GM20000 (cell line): ENCODE measurements at regions not wholly inside any gene's neighbourhood (a gene's known extent, or its start where the extent isn't known, plus 50 kb on each side); places are given as distances from the start of the nearest gene placed in this dataset.

ENCODE experiments used
- DNase-seq: peaks from one replicate; pipeline ENCODE4 v3.0.0; 2012; ENCODE audit warnings: low spot score
- CTCF ChIP-seq: IDR thresholded peaks from 2 replicates; pipeline ENCODE4 v1.5.1; 2012; ENCODE audit warnings: mild to moderate bottlenecking, control low read depth; ENCODE audit errors: extremely low read depth, missing control alignments

DNA sequence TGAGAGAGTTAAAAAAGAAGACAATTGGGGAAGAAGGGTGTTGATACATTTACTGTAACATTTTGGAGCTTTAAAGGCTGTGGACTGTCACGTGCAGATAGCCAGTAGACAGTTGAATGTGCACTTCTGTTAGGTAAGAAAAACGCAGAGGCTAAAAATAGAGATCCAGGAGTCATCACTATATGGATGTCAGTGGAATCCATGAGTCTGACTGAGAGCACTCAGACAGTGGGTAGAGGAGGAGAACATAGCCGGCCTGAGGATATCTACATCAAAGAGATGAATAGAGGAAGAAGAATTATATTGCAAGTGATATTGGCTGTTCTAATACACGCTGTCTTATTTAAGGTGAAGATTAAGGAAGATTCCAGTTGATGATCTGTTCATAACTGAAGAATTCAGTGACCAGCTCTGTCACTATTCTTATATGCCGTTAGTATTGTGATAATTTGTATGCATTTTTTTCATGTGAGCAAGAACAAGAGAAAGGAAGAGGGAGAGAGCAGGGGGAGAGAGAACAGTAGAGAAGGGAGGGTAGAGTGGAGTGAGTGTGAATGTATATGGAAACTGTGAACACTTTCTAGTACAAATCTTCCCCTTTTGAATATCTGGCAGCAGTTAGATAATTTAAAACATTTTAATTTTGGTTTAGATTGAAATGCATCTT, 344.8 kb downstream of the CHRM3 start:
- no peak for TF ChIP-seq CTCF
- no peak for DNase-seq

- no peak for TF ChIP-seq CTCF
- no peak for DNase-seq
Observed at GRCh38 chr1:239732770-239733169, 346.4 kb downstream of the CHRM3 start.

- no peak for TF ChIP-seq CTCF
Observed at GRCh38 chr1:239733995-239734394, 347.6 kb downstream of the CHRM3 start.

DNA sequence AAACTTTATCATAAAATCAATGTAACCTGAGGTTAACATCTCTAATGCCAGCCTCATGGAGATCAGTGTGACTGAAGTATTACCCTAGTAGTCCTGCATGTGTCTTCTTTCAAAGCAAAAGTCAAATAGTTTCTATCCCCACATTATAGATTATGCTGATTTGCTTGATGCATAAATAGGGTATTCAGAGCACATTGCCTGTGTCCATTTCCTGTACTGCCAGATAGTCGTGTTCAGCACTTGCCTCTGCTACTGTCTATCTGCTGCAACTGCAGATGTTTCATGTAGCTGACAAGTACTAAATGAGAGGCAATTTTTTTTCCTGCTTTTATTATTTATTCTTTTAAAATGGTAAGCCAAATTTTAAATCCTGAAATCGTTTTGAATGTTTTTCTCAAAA, 348.7 kb downstream of the CHRM3 start:
- TF ChIP-seq CTCF = no peak
- DNase-seq = no peak

More at GRCh38 chr1:239733995-239734394, 347.6 kb downstream of the CHRM3 start:
- DNase-seq = no peak

- no peak for TF ChIP-seq CTCF
- DNase-seq = no peak
Observed at GRCh38 chr1:239736479-239736878, 350.1 kb downstream of the CHRM3 start.

DNA sequence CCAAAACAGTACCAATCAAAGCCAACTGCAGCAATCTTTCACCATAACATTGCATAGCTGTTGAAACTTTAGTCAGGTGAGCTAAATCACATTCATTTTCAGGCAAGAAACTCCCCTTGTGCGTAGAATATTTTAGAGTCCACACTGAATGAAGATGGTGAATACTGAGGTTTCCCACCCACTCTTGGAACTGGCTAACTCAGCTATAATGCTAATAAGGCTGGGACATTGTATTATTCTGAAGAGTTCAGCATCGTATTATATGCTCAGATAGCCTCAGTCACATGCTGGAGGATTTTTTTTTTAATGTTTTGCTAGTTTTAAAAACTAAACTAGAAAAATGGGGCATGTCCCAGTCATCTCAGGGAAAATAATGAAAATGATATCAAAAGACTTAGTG, 352.3 kb upstream of the FMN2 start:
- no peak for TF ChIP-seq CTCF
- DNase-seq = no peak

GRCh38 chr1:239739919-239740318, 351.8 kb upstream of the FMN2 start:
- no peak for TF ChIP-seq CTCF
- DNase-seq = no peak
